Fibroblast of skin of right biceps (primary cell): ENCODE measurements at regions not wholly inside any gene's neighbourhood (a gene's known extent, or its start where the extent isn't known, plus 50 kb on each side); places are given as distances from the start of the nearest gene placed in this dataset.
"Not testable (repeated sequence)": the region's sequence is repeated elsewhere in the genome, so short reads cannot be mapped to it uniquely, and the experiment has no call there.

ENCODE experiments used
- DNase-seq: peaks from one replicate; pipeline ENCODE4 v3.0.0-alpha.2; 2013

DNA sequence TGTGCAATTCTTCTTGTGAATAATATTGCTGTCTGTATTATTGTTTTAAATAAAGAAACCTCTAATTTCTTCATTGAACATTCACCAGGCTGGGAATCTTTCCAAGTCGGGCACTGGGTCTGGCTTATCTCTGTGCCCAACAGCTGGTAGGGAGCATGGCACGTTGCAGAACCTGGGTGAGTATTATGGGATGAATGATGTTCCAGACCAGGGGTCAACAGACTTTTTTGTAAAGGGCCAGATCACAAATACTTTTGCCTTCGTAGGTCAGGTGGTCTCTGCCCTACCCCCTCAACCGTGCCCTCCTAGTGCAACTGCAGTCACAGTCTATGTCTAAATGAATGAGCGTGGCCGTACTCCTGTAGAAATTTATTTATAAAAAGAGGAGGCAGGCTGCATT, 81.6 kb upstream of the FOXQ1 start:
- DNase-seq: no peak

DNA sequence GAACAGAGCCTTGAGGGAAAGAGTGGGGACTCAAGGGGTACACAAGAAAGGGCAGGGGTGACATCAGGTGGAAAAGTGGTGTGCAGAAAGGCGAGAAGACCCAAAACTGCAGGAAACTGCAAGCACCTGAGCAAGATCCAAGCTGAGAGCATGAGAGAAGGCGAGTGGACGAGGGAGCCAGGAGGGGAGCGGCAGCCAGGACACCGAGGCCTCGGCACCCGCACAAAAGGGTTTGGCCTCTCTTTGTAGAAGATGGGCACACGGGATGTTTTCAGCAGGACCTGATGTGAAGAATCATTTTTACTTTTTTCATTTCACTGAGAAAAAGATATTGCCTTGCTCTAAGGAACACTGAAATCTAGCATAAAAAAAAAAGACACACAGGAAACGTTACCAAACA, 82.1 kb upstream of the FOXQ1 start:
- no peak for DNase-seq

DNA sequence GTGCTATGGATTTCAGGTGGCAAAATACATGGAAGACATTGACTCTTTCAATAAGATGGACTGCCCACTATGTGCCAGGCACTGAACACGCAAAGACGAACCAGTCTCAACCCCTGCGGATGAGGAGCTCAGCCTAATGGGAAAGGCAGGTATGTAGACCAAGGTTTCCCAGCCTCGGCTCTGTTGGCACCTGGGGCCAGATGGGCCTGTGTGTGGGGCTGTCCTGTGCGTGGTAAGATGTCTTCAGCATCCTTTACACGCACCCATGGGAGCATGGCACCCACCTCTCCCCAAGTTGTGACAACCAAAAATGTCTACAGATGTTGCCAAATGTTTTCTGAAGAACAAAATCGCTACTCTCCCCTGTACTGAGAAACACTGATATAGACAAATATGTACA, 82.6 kb upstream of the FOXQ1 start:
- DNase-seq: no peak

DNA sequence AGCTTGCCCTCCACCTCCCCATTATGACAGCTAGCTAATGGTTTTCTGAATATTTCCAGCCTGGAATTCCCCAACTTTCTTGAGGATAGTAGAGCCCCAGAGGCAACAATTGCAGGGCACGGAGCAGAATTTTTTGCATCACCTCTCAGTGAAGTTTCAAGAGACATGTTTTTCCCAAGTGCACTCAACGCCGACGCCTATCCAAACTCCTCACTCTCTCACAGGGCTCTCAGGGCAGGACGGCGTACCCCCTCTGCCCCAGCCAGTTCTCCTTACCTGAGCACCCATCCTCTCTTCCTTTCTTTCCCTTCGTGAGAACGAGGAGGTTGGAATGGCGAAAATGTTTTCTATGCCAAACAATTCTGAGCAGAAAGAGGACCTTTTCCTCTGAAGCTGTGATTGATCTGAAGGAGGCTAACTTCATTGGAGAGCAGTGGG, 83.1 kb upstream of the FOXQ1 start:
- DNase-seq: no peak

DNA sequence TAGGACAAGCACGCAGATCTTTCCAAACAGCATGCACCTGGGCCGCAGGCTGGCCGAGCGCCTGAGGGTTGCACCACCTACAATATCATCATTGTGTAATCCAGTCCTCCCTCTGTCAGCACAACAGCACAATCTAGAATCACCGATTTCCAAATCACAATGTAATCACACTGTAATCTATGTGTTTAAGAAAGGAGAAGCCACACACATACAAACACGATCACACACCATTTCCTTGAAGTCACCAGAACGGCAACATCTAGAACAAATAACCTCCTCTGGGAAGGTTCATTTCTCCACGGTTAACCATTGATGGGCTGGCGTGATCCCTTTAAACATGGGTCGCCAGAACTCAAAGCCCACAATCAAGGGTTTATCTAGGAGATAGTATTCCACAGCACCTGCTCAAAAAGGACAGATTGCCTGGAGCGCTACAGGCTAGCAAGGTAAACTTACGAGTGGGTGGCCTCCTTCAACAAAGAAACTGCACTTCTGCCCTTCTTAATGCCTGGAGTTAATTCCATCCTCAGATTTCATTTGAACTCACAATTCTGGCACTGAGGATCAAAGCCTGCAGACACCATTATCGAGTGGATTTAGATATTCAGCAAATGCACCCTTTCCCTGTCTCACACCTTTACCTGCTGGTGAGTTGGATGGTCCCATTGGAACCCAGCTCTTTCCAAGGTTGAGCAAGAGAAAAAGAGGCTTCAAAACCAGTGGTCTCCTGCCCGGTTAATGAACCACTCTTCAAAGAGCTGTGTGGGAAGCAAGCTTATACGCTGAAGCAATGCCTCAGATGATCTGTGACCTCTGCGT, 83.8 kb upstream of the FOXQ1 start:
- no peak for DNase-seq

DNA sequence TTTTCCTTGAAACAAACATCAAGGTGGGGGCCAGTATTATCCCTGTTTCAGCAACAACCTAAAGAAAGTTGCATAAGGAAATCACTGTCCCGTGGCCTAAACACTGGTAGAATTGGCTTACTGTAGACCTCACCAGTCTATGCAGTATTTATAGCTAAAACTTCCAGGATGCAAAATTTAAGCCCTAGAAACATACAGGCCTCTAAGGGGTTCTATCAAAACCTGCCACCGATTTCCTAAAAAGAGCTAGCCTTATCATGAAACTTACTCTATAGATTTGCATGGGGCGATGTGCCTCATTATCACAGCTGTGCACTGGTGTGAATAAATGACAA, 84.3 kb upstream of the FOXQ1 start:
- DNase-seq: no peak

DNA sequence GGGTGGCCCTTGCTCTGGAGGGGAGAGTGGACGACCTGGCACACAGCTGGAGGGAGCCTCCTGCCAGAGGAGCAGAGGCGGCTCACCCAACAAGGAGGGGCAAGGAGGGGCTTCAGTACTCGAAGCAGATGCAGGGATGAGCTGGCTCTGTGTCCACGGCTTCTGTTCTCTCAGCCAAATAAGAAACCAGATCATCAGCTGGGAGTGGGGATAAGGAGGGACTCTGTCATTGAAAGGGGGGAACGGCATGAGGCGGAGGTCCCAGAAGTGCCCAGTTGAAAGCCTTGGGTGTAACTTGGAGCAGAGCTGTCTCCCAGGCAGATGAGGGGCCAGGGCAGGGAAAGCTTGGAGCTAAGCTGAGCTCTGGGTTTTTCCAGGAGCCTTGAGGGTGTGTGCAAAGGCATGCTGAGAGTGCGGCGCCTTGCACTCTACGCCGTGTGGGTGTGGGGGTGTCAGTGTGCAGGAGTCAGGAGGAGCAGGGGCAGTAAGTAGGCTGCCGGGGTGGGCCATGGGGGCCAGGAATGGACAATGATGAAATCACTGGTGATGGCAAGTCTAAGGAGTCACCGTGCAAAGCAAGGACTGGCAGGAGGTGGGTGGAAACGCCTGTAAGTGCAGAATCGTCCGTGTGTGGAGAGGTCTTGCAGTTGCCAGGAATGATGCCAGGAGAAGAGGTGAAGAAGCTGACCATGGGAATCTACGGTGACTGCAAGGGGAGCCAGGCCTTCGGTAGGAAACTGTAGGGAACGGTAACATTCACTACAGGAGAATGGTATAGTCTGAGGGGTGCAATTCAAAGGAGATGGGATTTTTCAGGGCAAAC, 85.4 kb upstream of the FOXQ1 start:
- DNase-seq: no peak

DNA sequence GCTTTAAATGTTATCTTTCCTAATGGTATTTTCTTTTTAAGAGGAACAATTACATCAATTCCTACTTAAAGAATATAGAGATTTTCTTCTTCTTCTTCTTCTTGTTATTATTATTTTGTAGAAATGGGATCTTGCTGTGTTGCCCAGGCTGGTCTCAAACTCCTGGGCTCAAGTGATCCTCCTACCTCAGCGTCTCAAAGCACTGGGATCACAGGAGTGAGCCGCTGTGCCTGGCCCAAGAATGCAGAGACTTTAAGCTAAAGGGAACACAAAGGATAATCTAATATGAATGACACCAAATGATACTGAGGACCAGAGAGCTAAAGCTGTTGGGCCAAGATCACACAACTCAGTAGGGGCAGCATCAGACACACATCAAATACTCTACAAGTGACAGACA, 87.4 kb upstream of the FOXQ1 start:
- no peak for DNase-seq

DNA sequence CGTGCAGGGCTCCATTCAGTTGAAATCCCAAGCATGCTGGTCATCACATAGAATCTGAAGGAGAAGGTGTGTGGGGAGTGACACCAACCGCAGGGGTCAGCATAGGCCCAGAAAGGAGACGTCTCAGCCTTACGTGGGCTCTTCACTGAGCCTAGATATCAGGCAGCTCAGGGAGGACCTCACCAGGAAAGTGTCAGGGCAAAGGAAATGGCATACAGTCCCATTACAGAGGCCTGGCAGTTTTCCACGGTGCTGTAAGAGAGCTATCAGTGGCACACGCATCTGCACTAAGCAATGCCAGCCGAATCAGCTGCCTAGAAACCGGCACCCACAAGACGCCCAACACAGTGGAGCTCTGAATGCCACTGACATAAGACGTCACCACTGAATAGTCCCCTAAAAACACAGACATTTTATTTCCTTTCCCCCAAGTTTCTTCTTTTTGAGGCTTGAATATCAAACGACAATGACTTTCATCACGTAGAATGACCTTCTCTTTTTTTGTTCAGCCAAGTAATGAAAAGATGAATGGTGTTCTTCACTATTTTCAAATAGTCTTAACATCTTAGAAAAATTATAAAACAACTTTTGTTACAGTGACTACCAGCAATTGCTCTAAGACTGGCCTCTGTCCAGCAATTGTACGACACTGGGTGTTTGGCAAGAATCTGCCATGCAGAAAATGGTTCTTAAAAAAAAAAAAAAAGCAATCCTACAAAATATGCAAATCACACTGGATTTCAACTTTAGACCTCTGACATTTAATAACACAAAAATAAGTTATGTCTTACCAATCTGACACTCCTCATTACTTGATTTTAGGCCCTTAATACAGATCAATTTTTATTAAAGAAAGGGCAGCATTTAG, 88.9 kb upstream of the FOXQ1 start:
- no peak for DNase-seq

DNA sequence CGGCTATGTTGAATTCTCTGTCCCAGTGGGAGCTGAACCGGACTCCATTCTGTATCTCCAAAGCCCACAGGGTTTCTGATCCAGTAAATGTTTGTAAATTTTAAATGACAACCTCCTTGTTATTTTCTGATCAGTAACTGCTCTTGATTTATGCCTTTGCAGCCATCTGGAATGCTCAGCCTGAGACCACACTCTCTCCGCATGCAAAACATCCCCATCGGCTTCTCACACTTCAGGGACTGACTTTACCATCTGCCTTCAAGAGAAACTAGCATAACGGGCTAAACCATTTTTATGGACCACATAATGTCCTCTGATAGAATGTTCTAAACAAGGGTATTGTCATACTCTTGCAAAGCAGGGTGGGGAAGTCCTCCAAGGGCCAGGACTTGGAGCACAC, 94.5 kb upstream of the FOXQ1 start:
- DNase-seq: no peak

DNA sequence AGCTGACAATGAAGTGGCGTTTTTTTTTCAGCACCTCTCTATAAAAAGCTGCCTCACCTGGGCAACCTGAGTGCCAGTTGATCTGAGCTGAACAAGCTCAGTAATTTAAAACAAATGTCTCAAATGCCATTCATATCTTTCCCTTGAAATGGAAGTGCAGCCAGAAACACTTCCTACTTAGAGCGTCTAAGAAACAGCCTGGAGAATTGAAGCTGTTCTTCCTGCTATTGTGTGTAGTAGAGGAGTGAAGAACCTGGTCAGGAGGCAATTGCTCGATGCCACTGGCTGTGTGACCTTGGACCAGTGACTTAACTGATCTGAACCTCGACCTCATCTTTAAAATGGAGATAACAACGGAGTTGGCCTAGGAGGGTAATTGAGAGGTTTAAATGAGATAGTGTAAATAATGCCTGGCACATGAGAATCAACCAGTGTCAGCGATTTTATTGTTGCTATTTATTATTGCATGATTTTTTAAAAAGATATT, 95.4 kb upstream of the FOXQ1 start:
- DNase-seq: no peak

DNA sequence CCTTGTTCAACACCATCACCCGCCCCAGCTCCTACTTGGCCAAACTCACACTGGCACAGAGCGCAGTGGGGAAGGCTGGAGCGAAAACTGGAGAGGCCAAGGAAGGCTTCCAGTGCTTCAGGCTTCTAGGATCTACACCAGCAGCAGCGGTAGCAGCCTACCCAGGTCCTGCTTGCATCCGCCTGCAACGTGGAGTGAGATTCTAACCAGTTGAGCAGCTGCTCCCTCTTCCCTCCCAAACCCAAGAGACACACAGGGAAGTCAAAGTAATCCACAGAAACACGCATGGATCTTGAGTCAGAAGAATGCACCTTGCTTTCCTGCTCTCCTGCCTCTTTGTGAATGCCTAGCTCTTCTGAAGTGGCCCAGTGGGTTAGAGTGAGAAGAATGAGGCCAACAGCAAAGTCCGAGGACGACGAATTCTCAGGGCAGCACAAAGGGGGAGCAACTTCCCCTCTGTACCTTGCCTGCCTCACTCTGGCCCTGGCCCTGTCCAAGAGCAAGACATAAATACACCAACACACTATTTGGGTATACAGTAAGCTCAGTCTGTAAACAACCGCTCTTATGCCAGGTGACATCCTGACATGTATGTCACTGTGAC, 95.9 kb upstream of the FOXQ1 start:
- DNase-seq: no peak

DNA sequence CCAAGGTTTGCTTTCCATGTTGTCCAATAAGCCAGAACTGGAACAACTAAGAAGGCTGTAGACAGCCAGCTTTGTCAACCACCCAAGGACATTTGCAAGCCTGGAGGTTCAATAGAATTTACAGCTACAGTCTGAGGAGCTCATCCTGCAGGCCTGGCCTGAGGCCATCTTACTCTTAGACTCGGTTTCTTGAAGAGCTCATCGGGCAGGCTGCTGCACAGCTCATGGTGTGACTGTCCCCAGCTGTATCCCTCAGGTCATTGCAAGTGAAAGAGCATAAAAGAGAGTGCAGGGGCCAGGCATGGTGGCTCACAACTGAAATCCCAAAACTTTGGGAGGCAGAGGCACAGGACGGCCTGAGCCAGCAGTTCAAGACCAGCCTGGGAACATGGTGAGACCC, 96.9 kb upstream of the FOXQ1 start:
- DNase-seq: no peak

DNA sequence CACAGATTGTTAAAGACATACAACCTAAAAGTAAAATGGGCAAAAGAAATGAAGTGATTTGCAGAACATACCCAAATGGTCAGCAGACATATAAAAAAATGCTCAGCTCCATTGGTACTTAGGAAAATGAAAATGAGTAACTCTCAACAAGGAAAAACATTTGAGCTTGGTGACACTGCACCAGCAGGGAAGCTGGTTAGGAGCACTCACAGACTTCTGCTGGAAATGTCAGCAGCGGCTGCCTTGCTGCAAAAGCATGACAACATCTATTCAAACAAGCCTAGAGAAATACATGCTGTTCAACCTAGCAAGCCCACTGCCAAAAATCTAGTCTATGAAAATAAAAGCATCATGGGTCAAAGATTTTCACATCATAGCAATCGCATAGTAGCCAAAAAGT, 99.0 kb upstream of the FOXQ1 start:
- no peak for DNase-seq

DNA sequence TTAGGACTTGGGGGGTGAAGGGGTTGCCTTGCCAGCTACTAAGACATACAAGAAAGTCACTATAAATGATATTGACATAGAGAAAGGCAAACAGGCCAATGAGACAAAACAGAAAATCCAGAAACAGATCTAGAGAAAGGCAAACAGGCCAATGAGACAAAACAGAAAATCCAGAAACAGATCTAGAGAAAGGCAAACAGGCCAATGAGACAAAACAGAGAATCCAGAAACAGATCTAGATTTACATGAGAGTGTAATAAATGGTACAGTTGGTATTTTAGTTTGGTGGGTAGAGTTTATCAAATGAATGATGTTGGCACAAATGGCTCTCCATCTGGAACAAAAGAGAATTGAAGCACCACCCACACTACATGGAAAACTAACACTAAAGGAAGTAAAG, 99.8 kb upstream of the FOXQ1 start:
- DNase-seq: not testable (repeated sequence)

DNA sequence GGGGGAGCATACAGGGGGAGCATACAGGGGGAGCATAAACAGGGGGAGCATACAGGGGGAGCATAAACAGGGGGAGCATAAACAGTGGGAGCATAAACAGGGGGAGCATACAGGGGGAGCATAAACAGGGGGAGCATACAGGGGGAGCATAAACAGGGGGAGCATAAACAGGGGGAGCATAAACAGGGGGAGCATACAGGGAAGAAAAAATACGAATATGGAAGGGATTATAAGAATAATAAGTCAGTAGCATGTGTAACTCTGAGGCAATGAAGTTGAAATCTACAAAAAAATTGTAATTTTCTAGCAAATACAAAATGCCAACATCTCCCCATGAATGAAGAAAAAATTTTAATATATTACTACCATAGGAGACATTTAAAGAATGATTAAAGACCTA, 101.3 kb upstream of the FOXQ1 start:
- not testable (repeated sequence) for DNase-seq

DNA sequence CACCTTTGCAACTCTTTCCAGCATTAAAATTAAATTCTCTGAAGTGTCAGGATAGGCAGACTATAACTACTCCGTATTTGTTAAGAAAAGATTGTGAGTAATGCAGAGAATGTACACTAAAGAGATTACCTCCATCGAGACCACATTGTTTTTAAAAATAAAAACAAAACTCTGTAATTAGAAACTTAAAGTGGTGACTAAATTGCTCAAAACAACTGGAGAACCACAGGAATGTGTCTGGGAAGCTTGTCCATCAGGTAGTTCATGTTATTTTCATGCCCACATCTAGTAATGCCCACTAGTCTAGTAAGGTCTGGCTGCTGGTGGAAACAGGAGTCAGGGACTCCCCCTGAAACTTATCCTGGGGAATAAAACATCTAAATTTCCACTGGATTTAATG, 103.0 kb upstream of the FOXQ1 start:
- no peak for DNase-seq

DNA sequence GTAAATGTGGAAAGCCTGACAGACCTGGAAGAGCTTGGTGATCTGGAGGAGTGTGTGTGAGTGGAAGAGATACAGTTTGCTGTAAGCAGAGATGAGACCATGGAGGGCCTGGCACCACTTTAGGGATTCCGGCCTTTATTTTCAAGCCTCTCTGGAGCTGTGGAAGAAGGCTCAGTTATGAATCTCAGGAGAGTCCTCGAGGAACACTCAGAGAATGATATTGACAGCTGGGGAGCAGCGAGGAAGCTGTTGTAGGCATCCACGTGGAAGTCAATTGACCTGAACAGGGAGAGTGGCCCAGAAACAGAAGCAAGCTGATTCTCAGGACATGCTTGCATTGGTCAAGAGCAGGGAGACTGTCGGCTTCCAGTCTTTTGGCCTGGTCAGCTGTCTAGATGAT, 108.4 kb upstream of the FOXQ1 start:
- DNase-seq: no peak

DNA sequence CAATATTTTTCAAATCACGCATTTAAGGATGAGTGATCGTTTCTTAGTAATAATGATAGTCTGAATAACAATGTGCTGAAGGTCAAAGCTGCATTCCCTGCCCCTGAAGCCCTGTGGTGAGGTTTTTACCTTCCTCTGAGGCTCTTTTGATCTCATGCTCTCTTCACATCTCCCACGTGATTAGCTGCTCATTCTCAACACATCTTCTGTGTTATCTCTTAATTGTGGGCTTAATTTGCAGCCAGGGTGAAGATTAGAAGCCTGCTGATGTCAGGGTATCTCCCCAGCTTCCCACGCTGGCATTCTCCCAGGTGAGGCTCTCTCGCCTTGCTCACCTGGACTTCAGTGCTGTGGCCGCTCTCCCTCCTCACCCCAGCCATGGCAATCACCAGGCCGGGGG, 109.7 kb upstream of the FOXQ1 start:
- DNase-seq: no peak

DNA sequence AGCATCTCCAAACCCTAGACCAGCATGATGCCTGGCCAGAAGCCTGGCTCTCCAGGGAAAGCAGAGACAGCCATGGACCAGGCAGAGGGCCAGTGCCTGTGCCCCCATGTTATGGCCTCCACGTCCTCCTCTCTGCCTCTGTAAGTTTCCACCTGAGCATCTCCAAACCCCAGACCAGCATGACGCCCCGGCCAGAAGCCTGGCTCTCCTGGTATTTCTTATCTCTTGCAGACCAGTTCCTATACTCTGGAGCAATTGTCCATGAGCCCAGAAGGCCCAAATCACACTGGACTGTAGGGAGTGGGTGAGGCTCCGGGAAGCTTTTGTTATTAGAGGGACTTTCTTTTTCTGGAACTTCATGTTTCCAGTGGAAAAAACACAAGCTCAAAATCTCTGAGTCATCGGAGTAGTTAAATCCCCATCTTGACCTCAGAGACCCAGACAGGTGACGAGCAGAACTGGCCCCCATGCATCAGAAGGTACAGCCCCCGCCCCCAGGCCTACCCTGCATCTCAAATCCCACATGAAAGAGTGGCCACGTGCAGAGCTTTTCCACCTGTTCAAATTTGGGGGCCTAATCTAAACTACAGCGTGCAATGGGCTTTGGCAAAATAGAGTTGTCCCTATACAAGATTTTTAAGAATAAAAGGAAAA, 110.2 kb upstream of the FOXQ1 start:
- DNase-seq: no peak

DNA sequence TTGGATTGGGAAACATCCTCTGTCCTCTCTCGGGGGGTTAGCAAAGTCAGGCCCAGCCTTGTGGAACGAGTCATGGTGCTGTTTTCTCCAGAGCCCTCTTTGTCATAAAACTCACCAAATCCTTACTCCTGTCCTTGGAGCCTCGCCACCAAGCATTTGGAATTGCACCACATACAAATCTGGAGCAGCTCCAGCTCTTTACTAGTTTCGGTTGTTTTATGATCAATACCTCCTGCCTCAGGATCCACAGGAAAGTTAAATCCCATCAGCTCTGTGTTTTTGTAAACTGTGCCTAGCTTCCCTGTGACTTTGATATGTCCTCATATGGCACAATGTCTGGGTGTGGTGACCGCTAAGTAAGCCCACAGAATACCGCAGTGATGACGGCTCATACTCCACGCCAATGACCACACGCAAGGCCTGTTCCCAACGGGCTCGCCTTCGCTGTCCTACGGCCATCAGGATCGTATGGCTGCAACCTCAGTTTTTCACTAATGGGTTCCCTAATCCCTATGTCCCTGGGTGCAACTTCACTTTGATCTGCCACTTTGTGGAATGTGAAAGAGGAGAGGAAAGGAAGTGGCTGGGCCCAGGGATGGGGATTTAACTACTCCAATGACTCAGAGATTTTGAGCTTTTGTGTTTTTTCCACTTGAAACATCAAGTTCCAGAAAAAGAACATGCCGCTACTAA, 111.3 kb upstream of the FOXQ1 start:
- DNase-seq: peak; percentile 69

DNA sequence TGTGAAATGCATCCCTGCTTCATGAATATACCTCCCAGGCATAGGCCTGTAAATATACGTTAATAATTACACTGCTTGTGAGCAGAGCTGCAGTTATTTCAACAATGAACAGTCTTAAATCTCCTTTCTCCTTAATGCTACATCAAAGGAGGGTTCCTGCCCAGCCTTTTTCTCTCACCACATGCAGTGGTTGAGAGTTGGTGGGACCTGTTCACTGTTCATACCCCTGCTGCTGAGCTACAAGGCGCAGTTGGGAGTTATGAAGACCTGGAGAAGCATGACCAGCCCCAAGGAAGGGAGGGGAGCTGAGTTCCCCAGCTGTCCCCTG, 111.9 kb upstream of the FOXQ1 start:
- no peak for DNase-seq
